IPS-18c (cell line): ENCODE measurements at regions not wholly inside any gene's neighbourhood (a gene's known extent, or its start where the extent isn't known, plus 50 kb on each side); places are given as distances from the start of the nearest gene placed in this dataset.

Experiments used
- H3K4me3 ChIP-seq: 2 replicates; pipeline ENCODE4 v1.7.0; 2013; ENCODE audit warnings: low read depth, mild to moderate bottlenecking, low read length, moderate library complexity; ENCODE audit not compliant: insufficient read depth
- H3K9me3 ChIP-seq: one replicate; pipeline ENCODE4 v1.6.1; 2013; ENCODE audit warnings: mild to moderate bottlenecking, low read length, moderate library complexity; ENCODE audit not compliant: control insufficient read depth, insufficient read depth

DNA sequence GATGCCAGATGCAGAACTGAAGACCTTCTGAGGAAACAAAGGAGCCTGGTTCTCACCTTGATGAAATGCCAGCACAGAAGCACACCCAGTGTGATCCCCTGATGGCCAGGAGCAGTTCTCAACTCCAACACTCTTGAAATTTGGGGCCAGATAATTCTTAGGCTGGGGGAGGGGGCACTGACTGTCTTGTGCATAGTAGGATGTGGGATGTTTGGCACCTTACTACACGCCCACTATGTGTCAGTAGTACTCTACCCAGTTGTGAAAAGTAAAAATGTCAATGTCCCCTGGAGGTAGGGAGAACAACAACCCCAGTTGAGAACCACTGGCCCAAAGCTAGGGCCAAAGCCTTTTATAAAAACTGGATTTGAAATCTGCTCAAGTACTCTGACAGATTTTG is 398.3 kb upstream of the ARID1B start:
- Histone ChIP-seq H3K9me3 (peaks cover 2% of the 10 kb centered on the region), H3K4me3 (no peak overlapping the region)

DNA sequence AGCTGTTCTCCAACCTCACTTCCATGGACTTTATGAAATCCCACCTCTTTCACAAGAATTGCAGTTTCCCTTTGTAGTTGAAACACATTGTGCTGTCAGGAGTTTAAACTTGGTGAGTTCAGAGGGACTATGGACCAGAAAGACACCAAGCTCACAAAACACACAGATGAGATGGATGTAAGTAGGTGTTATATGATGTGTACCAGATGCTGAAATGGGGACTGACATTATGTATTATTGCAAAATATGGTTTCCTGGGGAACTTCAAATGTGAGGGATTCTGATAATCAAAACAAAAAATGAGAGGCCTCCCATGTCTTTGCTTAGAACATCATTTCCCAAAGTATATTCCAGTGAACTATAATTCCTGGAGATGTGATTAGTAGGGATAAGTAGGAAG is 401.1 kb upstream of the ARID1B start:
- Histone ChIP-seq H3K4me3 (no peak overlapping the region), H3K9me3 (no peaks in the 10 kb centered on the region)

DNA sequence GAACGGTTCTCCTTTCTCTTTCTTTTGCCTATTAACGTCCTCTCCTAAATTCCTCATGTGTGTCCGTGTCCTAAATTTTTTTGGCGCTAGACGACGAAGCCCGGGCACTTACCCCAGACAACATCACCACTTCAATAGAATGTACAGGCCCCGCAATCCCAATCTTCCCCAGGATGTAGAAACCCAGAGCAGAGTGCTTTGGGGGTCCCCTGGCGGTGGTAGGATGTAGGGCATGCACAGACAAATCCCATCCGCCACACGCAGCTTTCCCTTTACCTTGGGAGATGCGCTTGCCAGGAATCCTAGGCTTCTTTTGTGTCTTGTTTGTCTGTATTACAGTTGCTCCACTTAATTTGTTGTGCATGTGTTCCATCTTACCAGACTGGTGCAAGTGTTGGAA is 417.3 kb upstream of the ARID1B start:
- H3K4me3 ChIP-seq, result no peak overlapping the region
- peaks cover 2% of the 10 kb centered on the region for H3K9me3 ChIP-seq

DNA sequence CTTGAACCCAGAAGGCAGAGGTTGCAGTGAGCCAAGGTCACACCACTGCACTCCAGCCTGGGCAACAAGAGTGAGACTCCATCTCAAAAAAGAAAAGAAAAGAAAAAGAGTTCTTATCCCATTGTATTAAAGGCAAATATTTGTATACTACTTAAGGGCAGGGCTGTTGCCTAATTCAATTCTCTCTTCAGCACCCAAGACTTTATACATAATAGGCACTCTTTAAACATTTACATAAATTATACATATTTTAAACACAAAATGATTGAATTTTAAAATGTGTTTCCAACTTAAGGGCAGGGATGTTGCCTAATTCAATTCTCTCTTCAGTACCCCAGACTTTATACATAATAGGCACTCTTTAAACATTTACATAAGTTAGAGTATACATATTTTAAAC is 424.3 kb upstream of the ARID1B start:
- no peaks in the 10 kb centered on the region for H3K9me3 ChIP-seq
- no peak overlapping the region for H3K4me3 ChIP-seq

DNA sequence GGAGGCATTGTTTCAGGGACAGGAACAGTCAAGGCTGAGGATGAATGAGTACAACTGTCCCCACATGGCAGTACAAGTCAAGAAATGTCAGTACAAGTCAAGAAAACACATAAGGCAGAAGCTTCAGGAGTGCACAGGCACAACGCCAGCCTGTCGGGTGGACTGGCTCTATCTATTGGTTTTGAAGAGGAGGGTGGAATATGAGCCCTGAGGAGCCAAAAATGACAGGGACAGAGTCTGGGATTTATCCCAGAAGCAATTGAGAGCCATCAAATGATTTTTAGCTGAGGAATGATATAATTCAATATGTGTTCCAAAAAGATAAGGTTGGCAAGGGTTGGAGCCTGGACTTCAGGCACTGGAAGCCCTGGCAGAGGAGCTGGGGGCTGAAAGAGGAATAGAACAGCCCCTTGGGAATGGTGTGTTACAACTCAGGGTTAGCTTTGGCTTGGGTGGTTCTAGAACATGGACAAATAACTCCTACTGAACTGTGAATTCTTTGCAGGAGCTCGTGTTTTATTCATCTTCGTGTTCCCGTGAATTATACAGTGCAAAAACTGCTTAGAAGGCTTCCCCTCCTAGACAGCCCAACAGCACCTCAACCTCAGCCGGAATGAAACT is 425.7 kb upstream of the ARID1B start:
- no peaks in the 10 kb centered on the region for H3K9me3 ChIP-seq
- H3K4me3 ChIP-seq, result no peak overlapping the region

DNA sequence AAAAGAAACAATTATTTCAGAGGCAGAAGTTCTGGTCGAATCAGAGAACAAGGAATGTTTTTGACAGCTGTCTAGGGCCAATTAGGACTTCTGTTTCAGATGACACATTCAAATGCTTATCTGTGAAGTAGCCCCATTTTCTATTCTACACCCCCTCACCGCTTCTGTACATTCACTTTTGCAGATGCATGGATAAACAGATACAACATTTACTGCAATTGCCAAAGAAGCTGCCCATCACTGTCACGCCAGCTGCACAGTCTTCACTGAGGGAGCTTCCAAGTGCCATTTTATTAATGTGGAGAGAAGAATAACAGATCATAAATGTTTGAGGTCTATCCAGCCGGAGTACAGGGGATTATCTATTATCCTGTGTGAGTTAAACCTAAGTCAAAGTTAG is 426.8 kb upstream of the ARID1B start:
- H3K9me3 ChIP-seq, result no peaks in the 10 kb centered on the region

DNA sequence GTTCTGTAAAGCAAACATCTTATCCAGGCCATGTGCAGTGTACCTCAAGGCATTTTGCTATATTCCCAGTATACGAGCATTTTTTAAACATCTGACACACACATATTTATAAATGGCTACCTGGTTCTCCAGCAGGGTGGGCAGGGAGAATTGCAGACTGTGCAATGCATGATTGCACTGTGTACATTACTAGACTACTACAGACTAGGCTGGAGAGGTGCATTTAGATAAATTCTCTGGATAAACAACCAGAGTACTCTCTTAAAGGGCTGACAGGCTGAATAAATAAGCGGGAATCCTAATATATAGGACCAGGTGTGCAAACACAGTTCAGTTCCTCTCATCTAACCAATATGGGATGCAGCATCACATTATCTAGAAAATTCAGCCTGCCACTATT is 428.3 kb upstream of the ARID1B start:
- no peaks in the 10 kb centered on the region for H3K9me3 ChIP-seq
- no peak overlapping the region for H3K4me3 ChIP-seq

More for the DNA sequence above, 426.8 kb upstream of the ARID1B start:
- no peak overlapping the region for H3K4me3 ChIP-seq

DNA sequence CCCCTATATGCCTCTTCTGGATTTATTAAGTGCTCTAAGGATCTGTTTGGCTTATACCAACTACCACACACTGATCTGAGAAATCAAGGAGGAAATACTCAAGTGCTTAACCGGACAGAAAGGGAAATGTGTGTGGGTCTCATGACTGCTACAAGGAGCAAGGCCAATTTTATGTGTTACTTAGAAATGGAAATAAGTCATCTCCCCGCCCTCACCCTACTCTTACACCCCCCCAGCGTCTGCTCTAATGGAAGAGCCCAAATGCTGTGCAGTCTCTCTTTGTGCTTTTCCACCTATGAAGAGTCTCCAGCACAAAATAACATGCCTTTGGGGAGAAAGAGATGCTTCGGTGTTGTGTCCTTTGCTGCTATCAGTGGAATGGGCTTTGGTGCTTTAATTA is 428.8 kb upstream of the ARID1B start:
- Histone ChIP-seq H3K9me3 (no peaks in the 10 kb centered on the region), H3K4me3 (no peak overlapping the region)

DNA sequence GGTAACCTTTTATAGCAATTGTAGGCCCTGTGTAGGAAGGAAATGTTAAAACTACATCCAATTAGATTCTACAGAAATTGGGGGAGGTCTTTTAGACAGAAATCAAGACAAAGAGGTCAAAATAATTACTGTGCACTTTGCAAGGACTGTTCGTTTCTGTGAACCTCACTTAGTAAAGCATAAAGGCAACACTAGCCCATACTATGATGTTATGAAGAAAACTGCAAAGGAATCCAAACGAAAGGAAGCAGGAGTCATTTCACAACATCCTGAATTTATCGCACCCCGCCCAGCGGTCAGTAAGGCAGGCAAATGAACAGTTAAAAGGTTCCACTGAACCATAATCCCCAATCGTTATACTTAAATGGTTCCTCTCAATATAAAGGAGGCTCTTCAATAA is 429.5 kb upstream of the ARID1B start:
- Histone ChIP-seq H3K4me3 (no peak overlapping the region), H3K9me3 (no peaks in the 10 kb centered on the region)

DNA sequence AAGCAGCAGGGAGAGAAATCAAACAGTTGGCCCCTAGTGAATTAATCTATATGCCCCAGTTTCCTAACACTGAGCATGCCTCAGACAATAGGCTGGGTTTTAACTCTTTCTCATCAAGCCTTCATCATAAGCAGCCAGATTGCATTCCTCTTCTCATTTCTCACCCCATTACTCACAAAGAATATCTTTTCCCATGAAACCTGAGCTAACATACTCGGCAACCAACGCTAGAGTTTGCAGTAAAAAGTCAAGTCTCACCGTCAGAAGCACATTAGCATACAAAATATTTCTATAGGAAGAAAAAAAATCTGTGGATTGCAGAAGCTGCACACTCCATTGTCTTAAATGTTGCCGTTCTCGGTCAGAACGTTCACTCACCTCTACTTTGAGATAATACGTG is 429.9 kb upstream of the ARID1B start:
- no peak overlapping the region for H3K4me3 ChIP-seq
- no peaks in the 10 kb centered on the region for H3K9me3 ChIP-seq

DNA sequence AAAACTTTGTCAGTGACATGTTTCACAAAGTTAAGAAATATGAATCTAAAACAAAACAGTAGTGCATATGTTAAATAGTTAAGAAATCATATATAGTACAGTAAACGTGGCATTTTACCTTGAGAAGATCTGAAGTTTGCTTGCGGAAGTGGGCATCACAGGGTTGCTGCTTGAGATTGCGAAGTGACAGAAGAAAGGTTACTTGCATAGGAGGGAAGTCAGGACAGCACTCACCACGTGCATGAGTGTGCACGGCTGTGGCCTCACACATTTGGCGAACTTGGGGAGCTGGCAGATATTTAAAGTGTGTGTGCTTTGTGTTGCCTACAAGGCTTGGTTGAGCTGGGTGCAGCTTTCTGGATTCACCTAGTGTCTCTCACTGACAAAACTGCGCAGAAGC is 431.5 kb upstream of the ARID1B start:
- Histone ChIP-seq H3K4me3 (no peak overlapping the region), H3K9me3 (no peaks in the 10 kb centered on the region)

DNA sequence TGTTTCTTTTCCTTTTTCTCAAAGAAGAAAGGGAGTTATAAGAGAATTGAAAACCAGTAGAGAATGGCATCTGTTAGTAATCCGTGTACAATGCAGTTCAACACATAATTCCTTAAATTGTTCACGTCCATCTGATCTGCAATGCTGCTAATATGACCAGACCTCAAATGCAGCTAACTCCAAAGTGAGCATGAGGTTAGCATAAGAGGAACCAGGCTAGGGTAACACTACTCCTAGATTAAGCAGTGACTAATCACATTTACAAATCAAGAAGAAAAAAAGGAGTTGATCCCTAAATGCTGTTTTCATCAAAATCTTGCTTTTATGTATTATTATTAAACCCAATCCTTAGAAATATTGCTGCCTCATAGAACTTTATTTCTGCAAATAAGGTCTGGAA is 432.7 kb upstream of the ARID1B start:
- no peaks in the 10 kb centered on the region for H3K9me3 ChIP-seq
- no peak overlapping the region for H3K4me3 ChIP-seq

DNA sequence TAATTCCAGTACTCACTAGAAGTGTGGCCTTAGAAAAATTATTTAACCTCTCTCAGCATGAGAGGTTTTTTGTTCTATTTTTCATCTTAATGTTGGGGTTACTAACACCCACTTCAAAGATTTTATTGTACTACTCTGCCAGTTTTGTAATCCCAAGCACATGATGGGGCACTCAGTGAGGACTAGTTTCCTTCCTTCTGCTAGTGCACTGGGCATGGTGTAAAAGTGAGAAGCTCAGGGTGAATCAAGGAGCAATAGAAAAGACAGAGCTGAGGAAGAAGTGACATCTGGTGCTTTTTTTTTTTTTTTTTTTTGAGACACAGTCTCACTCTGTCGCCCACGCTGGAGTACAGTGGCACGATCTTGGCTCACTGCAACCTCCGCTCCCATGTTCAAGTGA is 439.4 kb upstream of the ARID1B start:
- Histone ChIP-seq H3K9me3 (no peaks in the 10 kb centered on the region), H3K4me3 (no peak overlapping the region)

DNA sequence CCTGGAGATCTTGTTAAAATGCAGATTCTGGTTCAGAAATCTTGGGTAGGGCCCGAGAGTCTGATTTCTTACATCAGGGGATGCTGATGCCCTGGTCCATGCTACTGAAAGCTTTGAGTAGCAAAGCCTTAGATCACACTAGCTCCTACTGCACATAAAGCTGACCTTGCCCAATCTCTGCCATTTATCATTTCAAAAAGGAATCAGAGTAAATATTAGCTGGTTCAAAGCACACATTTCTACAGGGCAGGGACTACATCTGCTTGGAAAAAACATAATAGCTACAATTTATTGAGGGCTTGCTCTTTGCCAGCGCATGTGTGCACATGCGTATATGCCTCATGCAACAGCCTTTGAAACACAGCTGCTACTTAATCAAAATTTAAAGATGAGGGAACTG is 440.4 kb upstream of the ARID1B start:
- no peak overlapping the region for H3K4me3 ChIP-seq
- H3K9me3 ChIP-seq, result peaks cover 4% of the 10 kb centered on the region

DNA sequence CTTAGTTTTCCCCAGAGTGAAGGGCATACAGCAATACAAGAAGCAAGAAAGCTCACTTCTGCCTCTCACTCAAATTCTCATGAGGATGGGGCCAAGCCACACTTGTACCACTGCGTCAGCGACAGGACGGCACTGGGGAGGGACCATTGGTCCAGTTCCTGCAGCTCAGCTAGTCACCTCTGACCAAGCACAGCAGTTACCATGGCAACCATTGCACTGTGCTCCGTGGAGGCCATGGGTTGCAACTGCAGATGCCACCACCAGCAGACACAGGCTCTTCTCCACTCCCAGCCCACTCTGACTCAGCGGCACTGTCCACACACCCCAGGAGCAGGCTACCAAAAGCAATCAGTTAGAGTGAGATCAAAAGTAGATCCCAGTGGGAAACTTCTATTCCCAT is 441.1 kb upstream of the ARID1B start:
- H3K9me3 ChIP-seq, result peaks cover 4% of the 10 kb centered on the region
- no peak overlapping the region for H3K4me3 ChIP-seq

DNA sequence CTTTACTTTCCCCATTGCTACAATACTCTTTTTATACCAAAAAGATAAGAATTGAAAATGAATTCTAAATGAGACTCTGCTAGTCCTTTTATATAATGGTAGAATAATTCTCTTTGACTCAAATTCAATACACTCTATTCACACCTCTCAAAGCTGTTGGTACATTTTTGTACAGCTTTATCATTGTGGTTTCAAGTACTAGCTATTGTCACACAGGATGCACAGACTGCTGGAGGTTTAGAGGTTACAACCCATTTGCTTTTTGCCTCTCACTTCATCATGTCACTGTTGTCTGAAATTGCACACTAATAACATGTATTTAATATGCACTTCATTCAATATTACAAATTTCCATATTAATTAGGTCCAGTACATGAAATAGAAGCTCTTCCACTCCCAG is 442.2 kb upstream of the ARID1B start:
- Histone ChIP-seq H3K4me3 (no peak overlapping the region), H3K9me3 (peaks cover 4% of the 10 kb centered on the region)

DNA sequence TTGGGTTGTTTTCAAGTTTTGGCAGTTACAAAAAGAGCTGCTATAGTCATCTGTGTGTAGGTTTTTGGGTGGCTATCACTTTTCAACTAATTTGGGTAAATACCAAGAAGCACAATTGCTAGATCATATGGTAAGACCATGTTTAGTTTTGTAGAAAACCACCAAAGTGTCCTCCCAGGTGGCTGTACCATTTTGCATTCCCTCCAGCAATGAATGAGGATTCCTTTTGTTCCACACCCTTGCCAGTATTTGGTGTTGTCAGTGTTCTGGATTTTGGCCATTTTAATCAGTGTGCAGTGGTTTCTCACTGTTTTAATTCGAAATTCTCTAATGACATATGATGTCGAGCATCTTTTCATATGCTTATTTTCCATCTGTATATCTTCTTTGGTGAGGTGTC is 457.5 kb upstream of the ARID1B start:
- no peak overlapping the region for H3K4me3 ChIP-seq

DNA sequence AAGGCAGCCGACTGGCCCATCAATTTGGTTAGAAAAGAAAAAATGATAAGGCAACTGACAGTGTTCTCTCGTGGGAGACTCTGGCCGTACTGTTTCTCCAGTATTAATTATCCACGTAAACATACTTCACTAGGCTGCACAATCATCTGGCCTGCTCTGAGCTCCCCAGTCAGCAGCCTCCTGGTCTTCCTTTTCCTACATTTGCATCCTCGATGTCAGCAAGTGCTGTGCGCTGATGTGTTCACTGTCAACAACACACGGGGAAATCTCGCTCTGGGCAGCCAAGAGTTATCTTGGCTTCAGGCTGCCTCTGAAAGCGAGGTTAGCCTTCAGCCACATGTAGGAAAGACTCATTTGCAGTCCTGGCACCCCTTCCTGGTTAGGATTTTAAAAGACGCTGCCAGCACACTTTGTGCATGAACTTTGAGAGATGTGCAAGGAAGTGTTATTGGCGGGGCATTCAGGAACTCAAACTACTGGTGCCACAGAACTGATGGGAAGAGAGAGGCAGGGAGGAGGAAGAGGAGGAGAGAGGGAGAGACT is 460.5 kb upstream of the ARID1B start:
- Histone ChIP-seq H3K4me3 (no peak overlapping the region), H3K9me3 (no peaks in the 10 kb centered on the region)

More for the DNA sequence above, 457.5 kb upstream of the ARID1B start:
- H3K9me3 ChIP-seq, result no peaks in the 10 kb centered on the region

DNA sequence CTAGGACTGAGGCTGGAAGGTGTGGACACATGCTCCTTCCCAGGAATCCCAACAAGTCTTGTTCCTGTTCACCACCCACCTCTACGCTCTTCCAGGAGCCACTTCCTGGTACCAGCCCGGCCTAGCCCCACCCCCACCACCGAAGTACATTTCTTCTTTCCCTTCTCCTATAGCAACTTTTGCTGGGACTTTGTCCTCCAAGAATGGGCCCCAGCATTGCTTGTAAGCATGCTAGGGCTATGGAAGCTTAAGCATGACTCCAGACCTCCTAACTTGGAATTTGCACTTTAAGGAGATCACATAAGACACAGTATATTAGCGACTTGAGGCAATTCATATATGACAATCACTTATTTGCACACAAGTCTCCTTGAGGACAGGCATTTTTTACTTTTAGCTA is 462.0 kb upstream of the ARID1B start:
- H3K4me3 ChIP-seq, result no peak overlapping the region
- no peaks in the 10 kb centered on the region for H3K9me3 ChIP-seq
